Fibroblast of lung (primary cell): ENCODE measurements at regions not wholly inside any gene's neighbourhood (a gene's known extent, or its start where the extent isn't known, plus 50 kb on each side); places are given as distances from the start of the nearest gene placed in this dataset.

Source experiments
- CTCF ChIP-seq, 2 donors: IDR thresholded peaks in 1 of 2; conservative IDR thresholded peaks in 1 of 2; 1 replicate in 1 of 2; 2 replicates in 1 of 2; pipeline ENCODE4 v1.5.1; 2011 to 2012; ENCODE audit warnings: low read length in 2 of 2, control low read depth in 1 of 2, inconsistent platforms in 1 of 2, low read depth in 1 of 2, mild to moderate bottlenecking in 1 of 2
- EZH2 ChIP-seq: IDR thresholded peaks from 2 replicates; pipeline ENCODE4 v1.5.1; 2012; ENCODE audit warnings: low read length, control low read depth, mild to moderate bottlenecking; ENCODE audit errors: missing control alignments

GRCh38 chr2:67891642-67892041 is 171.2 kb downstream of the C1D start:
- TF ChIP-seq CTCF (conservative IDR thresholded peaks at IDR 0.05 in 1 of 2, IDR thresholded peaks at IDR 0.05 in 1 of 2; ENCODE audit: low read depth in 1 of 2, low read length in 2 of 2) (no peak), EZH2 (no peak)
